ENCODE measurements at regions not wholly inside any gene's neighbourhood (a gene's known extent, or its start where the extent isn't known, plus 50 kb on each side); places are given as distances from the start of the nearest gene placed in this dataset.

DNA sequence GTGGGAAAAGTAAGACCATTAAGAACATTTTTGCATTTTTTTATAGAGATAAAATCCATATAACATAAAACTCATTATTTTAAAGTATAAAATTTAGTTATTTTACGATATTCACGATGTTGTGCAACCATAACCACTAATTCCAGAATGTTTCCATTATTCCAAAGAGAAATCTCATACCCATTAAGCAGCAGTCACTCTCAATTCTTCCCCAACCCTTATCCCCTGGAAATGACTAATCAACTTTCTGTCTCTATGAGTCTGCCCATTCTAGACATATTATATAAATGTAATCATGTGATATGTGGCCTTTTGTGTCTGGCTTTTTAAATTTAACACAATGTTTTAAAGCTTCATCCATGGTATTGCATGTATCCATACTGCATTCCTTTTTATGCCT lies 115.6 kb upstream of the ADAMTSL1 start:
- TF ChIP-seq, protein P1, sequence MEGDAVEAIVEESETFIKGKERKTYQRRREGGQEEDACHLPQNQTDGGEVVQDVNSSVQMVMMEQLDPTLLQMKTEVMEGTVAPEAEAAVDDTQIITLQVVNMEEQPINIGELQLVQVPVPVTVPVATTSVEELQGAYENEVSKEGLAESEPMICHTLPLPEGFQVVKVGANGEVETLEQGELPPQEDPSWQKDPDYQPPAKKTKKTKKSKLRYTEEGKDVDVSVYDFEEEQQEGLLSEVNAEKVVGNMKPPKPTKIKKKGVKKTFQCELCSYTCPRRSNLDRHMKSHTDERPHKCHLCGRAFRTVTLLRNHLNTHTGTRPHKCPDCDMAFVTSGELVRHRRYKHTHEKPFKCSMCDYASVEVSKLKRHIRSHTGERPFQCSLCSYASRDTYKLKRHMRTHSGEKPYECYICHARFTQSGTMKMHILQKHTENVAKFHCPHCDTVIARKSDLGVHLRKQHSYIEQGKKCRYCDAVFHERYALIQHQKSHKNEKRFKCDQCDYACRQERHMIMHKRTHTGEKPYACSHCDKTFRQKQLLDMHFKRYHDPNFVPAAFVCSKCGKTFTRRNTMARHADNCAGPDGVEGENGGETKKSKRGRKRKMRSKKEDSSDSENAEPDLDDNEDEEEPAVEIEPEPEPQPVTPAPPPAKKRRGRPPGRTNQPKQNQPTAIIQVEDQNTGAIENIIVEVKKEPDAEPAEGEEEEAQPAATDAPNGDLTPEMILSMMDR (IDR thresholded peaks at IDR 0.05; ENCODE audit: low read depth, low read length): no peak
- TF ChIP-seq EZH2phosphoT487 (IDR thresholded peaks at IDR 0.05; ENCODE audit: low read depth): no peak
